Urinary bladder (tissue), 3 donors: ENCODE measurements at regions not wholly inside any gene's neighbourhood (a gene's known extent, or its start where the extent isn't known, plus 50 kb on each side); places are given as distances from the start of the nearest gene placed in this dataset.

Experiments used
- DNase-seq: peaks from one replicate; pipeline ENCODE4 v3.0.0-alpha.2; 2015; ENCODE audit errors: extremely low spot score
- H3K27ac ChIP-seq: one replicate; pipeline ENCODE4 v1.5.1; 2013; ENCODE audit warnings: low read depth, mild to moderate bottlenecking, moderate library complexity
- H3K36me3 ChIP-seq: one replicate; pipeline ENCODE4 v1.6.1; 2013; ENCODE audit warnings: mild to moderate bottlenecking, moderate library complexity; ENCODE audit not compliant: insufficient read depth
- H3K4me1 ChIP-seq: one replicate; pipeline ENCODE4 v1.6.1; 2013; ENCODE audit warnings: mild to moderate bottlenecking, moderate library complexity; ENCODE audit not compliant: insufficient read depth
- H3K4me3 ChIP-seq: one replicate; pipeline ENCODE4 v1.5.1; 2013; ENCODE audit warnings: low read depth, low read length
- WGBS: extraction: QIAGEN DNeasy Blood & Tissue Kit; methylation state at CpG from one replicate; pipeline ENCODE4 v1.1.7; 2013; 5-methylcytosine and 5-hydroxymethylcytosine counted together
- donor health status: healthy with polysubstance abuse.
- donor health status: healthy.

GRCh38 chr9:659286-659685, 182.2 kb upstream of the DMRT1 start:
- Histone ChIP-seq H3K4me1 (no peaks in the 10 kb centered on the region), H3K27ac (no peak overlapping the region), H3K4me3 (no peak overlapping the region), H3K36me3 (no peaks in the 10 kb centered on the region)
- 97% methylated on average over 5 of the region's 5 CpGs for WGBS
- no peak for DNase-seq

- DNase-seq = no peak
- no peaks in the 10 kb centered on the region for H3K36me3 ChIP-seq
- H3K4me3 ChIP-seq = no peak overlapping the region
- H3K4me1 ChIP-seq = no peaks in the 10 kb centered on the region
- H3K27ac ChIP-seq = no peak overlapping the region
- 67% methylated on average over 2 of the region's 2 CpGs for WGBS
Measured at GRCh38 chr9:660227-660626, 181.3 kb upstream of the DMRT1 start.

GRCh38 chr9:663541-663940, 178.0 kb upstream of the DMRT1 start:
- DNase-seq = no peak
- Histone ChIP-seq H3K4me3 (no peak overlapping the region), H3K27ac (no peak overlapping the region), H3K36me3 (no peaks in the 10 kb centered on the region), H3K4me1 (no peaks in the 10 kb centered on the region)
- 5% methylated on average over 3 of the region's 3 CpGs for WGBS

GRCh38 chr9:665296-665695, 176.2 kb upstream of the DMRT1 start:
- no peaks in the 10 kb centered on the region for H3K4me1 ChIP-seq
- WGBS = 81% methylated on average over 2 of the region's 2 CpGs
- no peak overlapping the region for H3K4me3 ChIP-seq

GRCh38 chr9:671997-672396, 169.5 kb upstream of the DMRT1 start:
- Histone ChIP-seq H3K4me3 (no peak overlapping the region), H3K4me1 (no peaks in the 10 kb centered on the region), H3K27ac (no peak overlapping the region), H3K36me3 (no peaks in the 10 kb centered on the region)
- 93% methylated on average over 2 of the region's 2 CpGs for WGBS
- no peak for DNase-seq

More at GRCh38 chr9:665296-665695, 176.2 kb upstream of the DMRT1 start:
- H3K36me3 ChIP-seq = no peaks in the 10 kb centered on the region
- DNase-seq = no peak
- no peak overlapping the region for H3K27ac ChIP-seq

GRCh38 chr9:672851-673250, 168.6 kb upstream of the DMRT1 start:
- no peak for DNase-seq
- H3K4me3 ChIP-seq = no peak overlapping the region
- H3K27ac ChIP-seq = no peak overlapping the region
- WGBS = 75% methylated on average over 4 of the region's 4 CpGs
- H3K36me3 ChIP-seq = no peaks in the 10 kb centered on the region
- H3K4me1 ChIP-seq = peaks cover 1% of the 10 kb centered on the region

- WGBS = 63% methylated on average over 9 of the region's 9 CpGs
- H3K4me1 ChIP-seq = peaks cover 1% of the 10 kb centered on the region
- H3K4me3 ChIP-seq = no peak overlapping the region
- H3K36me3 ChIP-seq = no peaks in the 10 kb centered on the region
- no peak for DNase-seq
- no peak overlapping the region for H3K27ac ChIP-seq
Measured at GRCh38 chr9:673264-673965, 168.1 kb upstream of the DMRT1 start.

- 56% methylated on average over 3 of the region's 3 CpGs for WGBS
- Histone ChIP-seq H3K27ac (peak overlapping the region; percentile 33), H3K4me1 (peaks cover 1% of the 10 kb centered on the region), H3K36me3 (no peaks in the 10 kb centered on the region), H3K4me3 (no peak overlapping the region)
- DNase-seq = no peak
Measured at GRCh38 chr9:673966-674526, 167.5 kb upstream of the DMRT1 start.

GRCh38 chr9:675697-676370, 165.7 kb upstream of the DMRT1 start:
- 74% methylated on average over 4 of the region's 4 CpGs for WGBS
- Histone ChIP-seq H3K4me3 (no peak overlapping the region), H3K36me3 (no peaks in the 10 kb centered on the region), H3K4me1 (peaks cover 1% of the 10 kb centered on the region), H3K27ac (peak overlapping the region; percentile 10)
- DNase-seq = no peak

GRCh38 chr9:676780-677438, 164.6 kb upstream of the DMRT1 start:
- WGBS = 63% methylated on average over 3 of the region's 3 CpGs
- peaks cover 1% of the 10 kb centered on the region for H3K4me1 ChIP-seq
- H3K27ac ChIP-seq = no peak overlapping the region

GRCh38 chr9:677461-678097, 163.9 kb upstream of the DMRT1 start:
- DNase-seq = no peak
- Histone ChIP-seq H3K27ac (peak overlapping the region; percentile 77), H3K4me3 (peak overlapping the region; percentile 32), H3K4me1 (peaks cover 1% of the 10 kb centered on the region), H3K36me3 (no peaks in the 10 kb centered on the region)
- WGBS = 33% methylated on average over 11 of the region's 11 CpGs

More at GRCh38 chr9:676780-677438, 164.6 kb upstream of the DMRT1 start:
- no peaks in the 10 kb centered on the region for H3K36me3 ChIP-seq
- H3K4me3 ChIP-seq = no peak overlapping the region
- no peak for DNase-seq

- Histone ChIP-seq H3K4me1 (peaks cover 1% of the 10 kb centered on the region), H3K4me3 (no peak overlapping the region), H3K27ac (peak overlapping the region; percentile 67), H3K36me3 (no peaks in the 10 kb centered on the region)
- WGBS = 91% methylated on average over 1 of the region's 1 CpG
- no peak for DNase-seq
Measured at GRCh38 chr9:678897-679296, 162.6 kb upstream of the DMRT1 start.

- Histone ChIP-seq H3K4me1 (peaks cover 1% of the 10 kb centered on the region), H3K27ac (no peak overlapping the region), H3K4me3 (no peak overlapping the region), H3K36me3 (no peaks in the 10 kb centered on the region)
- DNase-seq = no peak
- 97% methylated on average over 6 of the region's 6 CpGs for WGBS
Measured at GRCh38 chr9:679462-679861, 162.0 kb upstream of the DMRT1 start.
